ENCODE measurements at regions not wholly inside any gene's neighbourhood (a gene's known extent, or its start where the extent isn't known, plus 50 kb on each side); places are given as distances from the start of the nearest gene placed in this dataset.

DNA sequence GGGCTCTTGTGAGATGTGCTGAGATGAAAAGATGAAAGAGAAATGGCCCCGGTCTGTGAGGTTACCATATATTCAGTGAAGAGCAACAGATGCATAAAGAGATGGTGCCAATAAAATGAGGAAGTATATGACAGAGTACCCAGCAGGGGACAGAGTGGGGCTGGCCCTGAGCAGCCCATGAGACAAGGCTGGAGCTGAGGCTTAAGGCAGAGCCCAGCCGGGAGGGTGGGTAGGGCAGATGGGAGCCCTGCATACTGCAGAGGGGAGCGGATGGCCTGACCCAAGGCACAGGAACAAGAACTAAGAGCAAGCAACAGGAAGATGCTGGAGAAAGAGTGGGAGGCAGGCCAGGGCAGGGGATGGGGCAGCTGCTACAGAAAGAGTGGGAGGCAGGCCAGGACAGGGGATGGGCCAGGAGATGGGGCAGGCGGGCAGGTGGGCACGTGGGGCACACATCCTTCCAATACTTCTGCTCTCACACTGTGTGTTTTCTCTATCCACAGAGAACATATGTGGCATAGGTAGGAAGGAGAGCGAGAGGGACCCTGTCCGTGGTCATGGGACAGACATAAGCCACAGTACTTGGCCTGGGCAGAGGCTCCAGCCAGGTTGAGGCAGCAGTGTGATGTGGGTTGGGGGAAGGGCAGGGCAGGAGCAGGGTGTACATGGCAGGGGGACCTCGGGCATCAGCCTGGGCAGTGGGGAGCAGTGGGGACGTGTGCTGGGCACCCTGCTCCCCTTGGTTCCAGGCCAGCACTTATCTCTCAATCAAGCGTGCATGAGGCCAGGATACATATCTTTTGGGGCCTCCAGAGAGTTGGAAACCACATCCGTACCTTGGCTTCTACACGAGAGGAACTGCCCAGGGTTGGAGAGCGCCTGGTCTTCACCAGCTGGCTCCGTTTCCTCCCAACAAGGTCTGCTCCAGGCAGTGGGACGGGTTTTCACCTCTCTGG, 91.6 kb upstream of the IKZF1 start:
- no peak overlapping the region for H3K27ac Mint-ChIP-seq
- H3K27me3 Mint-ChIP-seq (ENCODE audit: low read depth), result no peaks in the 10 kb centered on the region
- H3K9me3 Mint-ChIP-seq, result no peaks in the 10 kb centered on the region

DNA sequence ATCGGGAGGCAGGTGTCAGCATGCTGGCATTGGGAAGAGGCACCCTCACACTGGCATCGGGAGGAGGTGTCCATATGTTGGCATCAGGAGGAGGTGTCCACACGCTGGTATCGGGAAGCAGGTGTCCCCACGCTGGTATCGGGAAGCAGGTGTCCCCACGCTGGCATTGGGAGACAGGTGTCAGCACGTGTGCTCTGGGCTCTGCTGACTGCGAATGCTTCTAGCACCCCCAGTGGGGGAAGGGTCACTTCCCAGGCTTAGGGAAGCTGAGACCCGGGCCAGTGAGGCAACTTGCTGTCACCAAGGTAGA, 92.5 kb upstream of the IKZF1 start:
- Mint-ChIP-seq H3K36me3 (ENCODE audit: low read depth) (no peaks in the 10 kb centered on the region), H3K4me1 (no peaks in the 10 kb centered on the region), H3K27ac (no peak overlapping the region), H3K27me3 (ENCODE audit: low read depth) (peaks cover 3% of the 10 kb centered on the region), H3K9me3 (no peaks in the 10 kb centered on the region), H3K4me3 (no peak overlapping the region)
- TF ChIP-seq, protein P1, sequence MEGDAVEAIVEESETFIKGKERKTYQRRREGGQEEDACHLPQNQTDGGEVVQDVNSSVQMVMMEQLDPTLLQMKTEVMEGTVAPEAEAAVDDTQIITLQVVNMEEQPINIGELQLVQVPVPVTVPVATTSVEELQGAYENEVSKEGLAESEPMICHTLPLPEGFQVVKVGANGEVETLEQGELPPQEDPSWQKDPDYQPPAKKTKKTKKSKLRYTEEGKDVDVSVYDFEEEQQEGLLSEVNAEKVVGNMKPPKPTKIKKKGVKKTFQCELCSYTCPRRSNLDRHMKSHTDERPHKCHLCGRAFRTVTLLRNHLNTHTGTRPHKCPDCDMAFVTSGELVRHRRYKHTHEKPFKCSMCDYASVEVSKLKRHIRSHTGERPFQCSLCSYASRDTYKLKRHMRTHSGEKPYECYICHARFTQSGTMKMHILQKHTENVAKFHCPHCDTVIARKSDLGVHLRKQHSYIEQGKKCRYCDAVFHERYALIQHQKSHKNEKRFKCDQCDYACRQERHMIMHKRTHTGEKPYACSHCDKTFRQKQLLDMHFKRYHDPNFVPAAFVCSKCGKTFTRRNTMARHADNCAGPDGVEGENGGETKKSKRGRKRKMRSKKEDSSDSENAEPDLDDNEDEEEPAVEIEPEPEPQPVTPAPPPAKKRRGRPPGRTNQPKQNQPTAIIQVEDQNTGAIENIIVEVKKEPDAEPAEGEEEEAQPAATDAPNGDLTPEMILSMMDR (IDR thresholded peaks at IDR 0.05; ENCODE audit: unreplicated experiment in 3 of 3), result no peak

More for the DNA sequence above, 91.6 kb upstream of the IKZF1 start:
- TF ChIP-seq, protein P1 (IDR thresholded peaks at IDR 0.05; ENCODE audit: unreplicated experiment in 3 of 3), result no peak
- Mint-ChIP-seq H3K4me1 (no peaks in the 10 kb centered on the region), H3K36me3 (ENCODE audit: low read depth) (no peaks in the 10 kb centered on the region), H3K4me3 (no peak overlapping the region)

DNA sequence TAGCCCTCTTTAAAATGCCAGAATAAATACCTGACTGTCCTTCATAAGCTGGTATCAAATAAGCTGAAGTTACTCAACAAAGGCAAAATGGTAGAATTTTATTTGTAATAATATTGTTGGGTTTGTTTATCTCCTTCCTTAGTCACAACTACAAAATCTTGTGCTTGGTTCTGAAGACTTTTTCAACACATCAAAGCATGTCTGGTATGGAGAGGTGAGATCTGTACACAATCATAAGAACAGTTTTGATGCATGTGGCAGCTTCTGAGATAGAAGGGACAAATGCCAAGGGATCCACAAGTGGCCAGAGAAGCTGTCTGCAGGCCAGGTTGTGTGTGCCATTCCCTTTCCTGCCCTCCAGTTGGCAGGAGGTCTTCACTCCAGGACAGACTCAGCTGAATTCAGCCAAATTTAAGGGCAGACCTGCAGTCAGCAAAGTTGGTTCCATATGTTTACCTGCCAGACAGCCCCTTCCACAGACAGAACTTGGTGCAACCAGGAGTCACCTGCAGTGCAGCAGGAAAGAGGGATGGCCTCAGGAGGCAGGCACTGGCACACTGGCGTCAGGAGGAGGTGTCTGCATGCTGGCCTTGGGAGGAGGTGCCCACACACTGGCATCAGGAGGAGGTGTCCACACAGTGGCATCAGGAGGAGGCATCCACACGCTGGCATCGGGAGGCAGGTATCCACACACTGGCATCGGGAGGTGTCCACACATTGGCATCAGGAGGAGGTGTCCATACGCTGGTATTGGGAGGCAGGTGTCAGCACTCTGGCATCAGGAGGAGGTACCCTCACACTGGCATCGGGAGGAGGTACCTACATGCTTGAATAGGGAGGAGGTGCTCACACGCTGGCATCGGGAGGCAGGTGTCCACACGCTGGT, 93.1 kb upstream of the IKZF1 start:
- TF ChIP-seq, protein P1 (IDR thresholded peaks at IDR 0.05; ENCODE audit: unreplicated experiment in 3 of 3), result no peak
- H3K27ac Mint-ChIP-seq, result no peak overlapping the region
- H3K4me1 Mint-ChIP-seq, result no peaks in the 10 kb centered on the region
- H3K9me3 Mint-ChIP-seq, result no peaks in the 10 kb centered on the region
- no peaks in the 10 kb centered on the region for H3K36me3 Mint-ChIP-seq (ENCODE audit: low read depth)
- peaks cover 3% of the 10 kb centered on the region for H3K27me3 Mint-ChIP-seq (ENCODE audit: low read depth)
- no peak overlapping the region for H3K4me3 Mint-ChIP-seq

DNA sequence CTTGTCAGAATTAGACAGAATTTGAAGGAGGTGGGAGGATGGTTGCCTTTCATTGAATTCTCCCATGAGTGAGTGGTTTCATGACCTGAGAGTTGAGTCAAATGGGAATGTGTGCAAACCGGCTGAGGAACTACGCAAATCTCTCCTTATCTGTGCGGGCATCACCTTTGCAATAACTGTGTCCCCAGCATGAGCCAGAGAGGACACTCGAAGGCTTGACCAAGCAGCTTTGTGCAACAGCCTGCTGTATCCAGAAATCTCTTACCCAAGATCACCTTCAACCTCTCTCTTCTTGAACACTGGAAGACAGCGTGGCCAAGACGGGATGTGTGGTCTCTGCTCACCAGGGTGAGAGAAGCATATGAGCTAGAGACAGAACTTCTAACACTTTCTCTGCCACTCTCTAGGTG, 93.8 kb upstream of the IKZF1 start:
- no peaks in the 10 kb centered on the region for H3K9me3 Mint-ChIP-seq

DNA sequence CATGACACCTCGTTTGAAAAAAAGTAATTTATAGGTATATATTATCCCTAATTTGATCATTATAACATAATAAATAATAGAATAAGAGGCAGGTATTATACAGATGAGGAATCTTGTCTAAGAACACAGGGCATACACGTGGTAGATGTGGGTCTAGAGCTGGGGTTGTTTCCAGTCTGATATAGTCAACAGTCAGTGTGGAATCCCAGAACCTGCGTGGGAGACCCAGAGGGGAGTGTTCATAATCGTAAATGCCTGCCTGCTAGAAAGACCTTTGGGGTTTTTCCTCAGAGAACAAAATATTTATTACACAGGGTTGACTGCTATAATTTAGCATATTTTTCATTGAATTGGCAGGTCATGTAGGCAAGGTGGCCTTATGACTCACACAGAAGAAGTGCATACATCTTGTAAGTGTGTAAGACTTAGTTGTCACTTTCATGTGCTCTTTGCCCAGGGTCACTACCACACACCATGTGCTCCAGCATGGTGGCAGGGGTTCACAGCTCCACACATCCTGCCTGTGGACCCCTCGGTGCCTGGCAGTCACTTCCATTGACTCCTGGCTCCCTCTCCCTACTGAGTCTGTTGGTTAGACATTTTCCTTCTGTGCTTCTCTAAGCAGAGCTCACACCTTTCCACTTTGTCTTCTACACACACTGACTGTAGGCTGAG, 94.9 kb upstream of the IKZF1 start:
- Mint-ChIP-seq H3K4me1 (peaks cover 2% of the 10 kb centered on the region), H3K36me3 (ENCODE audit: low read depth) (no peaks in the 10 kb centered on the region), H3K27me3 (ENCODE audit: low read depth) (peaks cover 3% of the 10 kb centered on the region), H3K9me3 (no peaks in the 10 kb centered on the region), H3K27ac (no peak overlapping the region), H3K4me3 (no peak overlapping the region)
- TF ChIP-seq, protein P1 (IDR thresholded peaks at IDR 0.05; ENCODE audit: unreplicated experiment in 3 of 3), result no peak

More for the DNA sequence above, 93.8 kb upstream of the IKZF1 start:
- Mint-ChIP-seq H3K27me3 (ENCODE audit: low read depth) (peaks cover 3% of the 10 kb centered on the region), H3K27ac (no peak overlapping the region), H3K4me1 (no peaks in the 10 kb centered on the region), H3K4me3 (no peak overlapping the region), H3K36me3 (ENCODE audit: low read depth) (no peaks in the 10 kb centered on the region)
- TF ChIP-seq, protein P1 (IDR thresholded peaks at IDR 0.05; ENCODE audit: unreplicated experiment in 3 of 3), result no peak
